ENCODE measurements at regions not wholly inside any gene's neighbourhood (a gene's known extent, or its start where the extent isn't known, plus 50 kb on each side); places are given as distances from the start of the nearest gene placed in this dataset.

DNA sequence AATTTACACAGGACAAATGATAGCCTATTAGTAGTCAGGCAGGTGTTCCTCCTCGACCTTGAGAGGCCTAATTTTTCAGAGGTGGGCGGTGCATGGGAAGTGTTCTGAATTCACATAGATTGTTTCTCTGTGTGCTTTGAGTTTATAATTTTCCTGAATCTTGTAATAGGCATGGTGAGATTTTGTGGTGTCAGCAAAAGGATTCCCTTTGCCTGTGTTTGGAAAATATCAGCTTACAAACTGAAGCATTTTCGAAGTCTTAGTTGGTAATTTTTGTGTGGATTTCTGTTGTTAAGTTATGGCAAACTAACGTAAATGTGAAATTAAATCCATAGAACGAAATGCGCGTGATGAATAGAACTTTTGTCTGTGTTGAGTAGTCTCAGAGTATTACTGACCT lies 194.0 kb upstream of the RBMS1 start:
- Mint-ChIP-seq H3K27me3 (ENCODE audit: low read depth) (no peaks in the 10 kb centered on the region), H3K36me3 (ENCODE audit: low read depth) (no peaks in the 10 kb centered on the region)
- DNase-seq (ENCODE audit: low spot score) = no peak

DNA sequence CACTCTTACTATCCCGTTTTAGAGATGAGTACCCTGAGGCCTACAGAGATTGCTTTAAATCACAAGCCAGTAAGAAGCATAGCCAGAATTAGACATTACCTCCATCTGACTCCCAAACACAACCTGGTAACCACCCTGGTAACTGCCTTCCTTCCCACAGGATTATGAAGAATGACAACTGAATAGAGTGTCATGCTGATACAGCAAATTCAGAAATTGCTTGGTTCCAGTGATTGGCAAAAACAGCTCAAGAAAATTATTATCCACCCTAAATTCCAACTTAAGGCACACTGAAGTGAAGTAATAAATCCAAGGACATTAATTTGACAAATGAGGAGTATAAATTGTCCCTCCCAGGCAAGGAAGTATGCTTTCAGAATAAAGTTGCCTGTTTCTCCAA lies 195.8 kb upstream of the RBMS1 start:
- no peaks in the 10 kb centered on the region for H3K27me3 Mint-ChIP-seq (ENCODE audit: low read depth)
- TF ChIP-seq, protein P1, sequence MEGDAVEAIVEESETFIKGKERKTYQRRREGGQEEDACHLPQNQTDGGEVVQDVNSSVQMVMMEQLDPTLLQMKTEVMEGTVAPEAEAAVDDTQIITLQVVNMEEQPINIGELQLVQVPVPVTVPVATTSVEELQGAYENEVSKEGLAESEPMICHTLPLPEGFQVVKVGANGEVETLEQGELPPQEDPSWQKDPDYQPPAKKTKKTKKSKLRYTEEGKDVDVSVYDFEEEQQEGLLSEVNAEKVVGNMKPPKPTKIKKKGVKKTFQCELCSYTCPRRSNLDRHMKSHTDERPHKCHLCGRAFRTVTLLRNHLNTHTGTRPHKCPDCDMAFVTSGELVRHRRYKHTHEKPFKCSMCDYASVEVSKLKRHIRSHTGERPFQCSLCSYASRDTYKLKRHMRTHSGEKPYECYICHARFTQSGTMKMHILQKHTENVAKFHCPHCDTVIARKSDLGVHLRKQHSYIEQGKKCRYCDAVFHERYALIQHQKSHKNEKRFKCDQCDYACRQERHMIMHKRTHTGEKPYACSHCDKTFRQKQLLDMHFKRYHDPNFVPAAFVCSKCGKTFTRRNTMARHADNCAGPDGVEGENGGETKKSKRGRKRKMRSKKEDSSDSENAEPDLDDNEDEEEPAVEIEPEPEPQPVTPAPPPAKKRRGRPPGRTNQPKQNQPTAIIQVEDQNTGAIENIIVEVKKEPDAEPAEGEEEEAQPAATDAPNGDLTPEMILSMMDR (IDR thresholded peaks at IDR 0.05) = no peak
- H3K27ac Mint-ChIP-seq (ENCODE audit: unreplicated experiment) = no peak overlapping the region
- no peak for DNase-seq (ENCODE audit: low spot score)
- peaks cover 6% of the 10 kb centered on the region for H3K9me3 Mint-ChIP-seq (ENCODE audit: low read depth)
- H3K4me3 Mint-ChIP-seq (ENCODE audit: unreplicated experiment) = no peak overlapping the region
- H3K36me3 Mint-ChIP-seq (ENCODE audit: low read depth) = no peaks in the 10 kb centered on the region
- H3K4me1 Mint-ChIP-seq (ENCODE audit: low read depth) = no peaks in the 10 kb centered on the region

More for the DNA sequence above, 194.0 kb upstream of the RBMS1 start:
- H3K4me1 Mint-ChIP-seq (ENCODE audit: low read depth) = no peaks in the 10 kb centered on the region
- H3K9me3 Mint-ChIP-seq (ENCODE audit: low read depth) = peaks cover 6% of the 10 kb centered on the region
- no peak overlapping the region for H3K4me3 Mint-ChIP-seq (ENCODE audit: unreplicated experiment)
- TF ChIP-seq, protein P1 (IDR thresholded peaks at IDR 0.05) = no peak
- H3K27ac Mint-ChIP-seq (ENCODE audit: unreplicated experiment) = no peak overlapping the region

DNA sequence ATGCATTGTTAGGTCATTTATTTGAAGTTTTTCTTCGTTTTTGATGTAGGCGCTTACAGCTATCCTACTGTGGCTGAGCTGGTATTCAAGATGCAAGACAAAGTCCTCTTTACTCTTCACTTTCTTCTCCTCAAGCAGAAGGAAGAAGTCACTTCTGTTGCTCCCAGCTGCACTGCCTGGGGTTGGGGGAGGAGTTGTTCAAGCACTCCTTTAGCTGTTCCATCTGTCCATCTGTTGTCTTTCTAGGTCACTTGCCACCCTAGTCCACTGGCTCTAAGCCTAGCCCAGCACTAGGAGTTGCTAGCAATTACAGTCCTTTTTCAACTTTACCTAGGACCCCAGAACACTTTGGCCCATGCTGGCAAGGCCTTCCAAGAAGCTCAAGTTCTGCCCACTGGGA lies 200.6 kb upstream of the RBMS1 start:
- Mint-ChIP-seq H3K27me3 (ENCODE audit: low read depth) (no peaks in the 10 kb centered on the region), H3K27ac (ENCODE audit: unreplicated experiment) (no peak overlapping the region)
- DNase-seq (ENCODE audit: low spot score) = no peak

DNA sequence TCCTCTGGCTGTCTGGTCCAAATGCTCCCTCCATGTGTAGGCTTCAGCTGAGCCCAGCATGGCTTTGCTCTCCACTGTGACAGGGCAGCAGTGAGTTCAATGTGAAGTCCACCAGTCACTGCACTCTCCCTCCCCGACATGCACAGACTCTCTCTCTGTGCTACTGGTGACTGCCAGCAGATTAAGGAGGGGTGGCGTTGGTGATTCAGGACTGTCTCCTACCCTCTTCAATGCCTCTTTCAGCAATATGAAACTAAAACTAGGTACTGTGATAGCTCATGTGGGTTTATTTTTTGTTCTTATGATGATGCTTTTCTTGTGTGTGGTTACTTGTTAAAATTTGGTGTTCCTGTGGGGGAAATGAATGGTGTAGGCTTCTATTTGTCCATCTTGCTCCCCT lies 201.0 kb upstream of the RBMS1 start:
- DNase-seq (ENCODE audit: low spot score) = no peak
- Mint-ChIP-seq H3K4me3 (ENCODE audit: unreplicated experiment) (no peak overlapping the region), H3K36me3 (ENCODE audit: low read depth) (no peaks in the 10 kb centered on the region), H3K9me3 (ENCODE audit: low read depth) (peaks cover 6% of the 10 kb centered on the region), H3K27me3 (ENCODE audit: low read depth) (no peaks in the 10 kb centered on the region), H3K4me1 (ENCODE audit: low read depth) (peaks cover 5% of the 10 kb centered on the region), H3K27ac (ENCODE audit: unreplicated experiment) (no peak overlapping the region)
- TF ChIP-seq, protein P1 (IDR thresholded peaks at IDR 0.05) = no peak

More for the DNA sequence above, 200.6 kb upstream of the RBMS1 start:
- TF ChIP-seq, protein P1 (IDR thresholded peaks at IDR 0.05) = no peak
- H3K4me3 Mint-ChIP-seq (ENCODE audit: unreplicated experiment) = no peak overlapping the region
- peaks cover 6% of the 10 kb centered on the region for H3K9me3 Mint-ChIP-seq (ENCODE audit: low read depth)
- no peaks in the 10 kb centered on the region for H3K36me3 Mint-ChIP-seq (ENCODE audit: low read depth)
- peaks cover under 1% of the 10 kb centered on the region for H3K4me1 Mint-ChIP-seq (ENCODE audit: low read depth)

DNA sequence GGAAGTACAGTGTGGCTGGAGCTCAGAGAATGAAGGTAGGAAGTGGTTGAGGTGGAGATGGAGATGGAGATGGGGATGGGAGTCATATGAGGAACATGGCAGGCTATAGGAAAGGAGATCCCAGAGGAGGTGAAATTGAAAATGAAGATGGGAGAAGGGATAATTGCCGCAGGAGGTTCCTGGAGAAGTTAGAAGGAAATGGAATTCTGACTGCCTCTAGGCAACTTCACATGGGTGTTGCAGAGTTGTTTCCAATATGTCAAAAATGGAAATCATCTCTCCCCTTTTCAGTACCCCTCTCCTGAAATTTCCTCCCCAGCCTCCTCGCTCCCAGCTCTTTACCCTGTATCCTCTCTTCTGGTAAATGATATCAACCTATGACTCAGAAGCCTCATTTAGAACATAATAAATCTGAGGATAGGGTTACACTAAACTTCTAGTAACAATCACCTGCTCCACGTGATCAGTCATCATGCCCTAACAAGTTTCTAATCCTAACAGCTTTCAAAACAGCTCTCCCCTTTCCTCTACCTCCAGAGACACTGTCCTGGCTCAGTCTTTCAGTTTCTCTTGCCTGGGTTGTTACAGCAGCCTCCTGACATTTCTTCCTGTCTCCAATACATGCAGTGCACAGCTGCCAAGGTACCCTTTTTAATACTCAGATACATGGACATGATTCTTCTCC lies 201.9 kb upstream of the RBMS1 start:
- no peak for DNase-seq (ENCODE audit: low spot score)
- Mint-ChIP-seq H3K4me3 (ENCODE audit: unreplicated experiment) (no peak overlapping the region), H3K36me3 (ENCODE audit: low read depth) (no peaks in the 10 kb centered on the region), H3K27ac (ENCODE audit: unreplicated experiment) (no peak overlapping the region), H3K4me1 (ENCODE audit: low read depth) (peaks cover 14% of the 10 kb centered on the region), H3K27me3 (ENCODE audit: low read depth) (no peaks in the 10 kb centered on the region), H3K9me3 (ENCODE audit: low read depth) (peaks cover 5% of the 10 kb centered on the region)
- TF ChIP-seq, protein P1 (IDR thresholded peaks at IDR 0.05) = no peak
